ENCODE measurements at regions not wholly inside any gene's neighbourhood (a gene's known extent, or its start where the extent isn't known, plus 50 kb on each side); places are given as distances from the start of the nearest gene placed in this dataset.

DNA sequence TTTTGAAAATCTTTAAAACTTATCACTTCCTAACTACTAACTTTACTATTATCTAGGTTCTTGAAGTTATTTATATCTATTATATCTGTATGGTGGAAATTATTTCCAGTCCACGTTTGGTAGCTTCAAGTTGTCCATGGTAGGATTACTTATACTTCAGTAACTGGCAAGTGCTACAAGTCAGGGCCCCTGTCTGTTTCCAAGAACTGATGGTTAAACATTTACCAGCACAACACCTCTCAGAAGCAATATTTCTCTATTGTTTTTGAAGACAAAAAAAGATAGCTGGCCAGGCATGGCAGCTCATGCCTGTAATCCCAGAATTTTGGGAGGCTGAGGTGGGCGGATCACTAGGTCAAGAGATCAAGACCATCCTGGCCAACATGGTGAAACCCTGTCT, 240.4 kb upstream of the RHOBTB1 start:
- 100% methylated on average over 1 of the region's 2 CpGs for WGBS (ENCODE audit: insufficient coverage)
- no peak for DNase-seq
- Histone ChIP-seq H3K36me3 (replicated peaks in 1 of 2; ENCODE audit: control extremely low read depth in 1 of 2, control insufficient read depth in 1 of 2, extremely low read depth in 1 of 2, insufficient read depth in 2 of 2, low read length in 1 of 2) (no peaks in the 10 kb centered on the region), H3K27ac (ENCODE audit: low read length in 2 of 2) (no peak overlapping the region), H4K20me1 (ENCODE audit: control insufficient read depth, insufficient read depth, low read length, poor library complexity, severe bottlenecking) (no peaks in the 10 kb centered on the region), H3K9ac (ENCODE audit: low read length) (no peak overlapping the region), H2AFZ (ENCODE audit: insufficient read depth, low read depth, low read length, poor library complexity, severe bottlenecking) (no peak overlapping the region), H3K4me2 (replicated peaks; ENCODE audit: low read depth, low read length, poor library complexity, severe bottlenecking) (no peak overlapping the region), H3K4me3 (ENCODE audit: control extremely low read depth in 1 of 5, extremely low read depth in 1 of 5, insufficient read depth in 1 of 5, low read depth in 2 of 5, low read length in 4 of 5) (no peak overlapping the region), H3K79me2 (ENCODE audit: control insufficient read depth, insufficient read depth, low read length) (no peaks in the 10 kb centered on the region), H3K9me3 (ENCODE audit: control extremely low read depth in 1 of 3, control insufficient read depth in 2 of 3, insufficient read depth in 1 of 3, low read length in 2 of 3) (no peaks in the 10 kb centered on the region), H3K27me3 (replicated peaks in 1 of 4; ENCODE audit: control extremely low read depth in 1 of 4, control insufficient read depth in 3 of 4, insufficient read depth in 4 of 4, low read length in 3 of 4) (no peaks in the 10 kb centered on the region), H3K4me1 (ENCODE audit: control insufficient read depth in 2 of 2, insufficient read depth in 2 of 2, low read length in 2 of 2) (no peaks in the 10 kb centered on the region)
- Mint-ChIP-seq H3K27me3 (peaks cover 8% of the 10 kb centered on the region), H3K9me3 (ENCODE audit: insufficient read depth) (no peaks in the 10 kb centered on the region), H3K27ac (no peak overlapping the region), H3K4me3 (no peak overlapping the region), H3K4me1 (no peaks in the 10 kb centered on the region)
- no peak for TF ChIP-seq EZH2 (IDR thresholded peaks at IDR 0.05; ENCODE audit: borderline replicate concordance, insufficient read depth, low read depth, low read length, poor library complexity, severe bottlenecking)
- TF ChIP-seq, protein P1, sequence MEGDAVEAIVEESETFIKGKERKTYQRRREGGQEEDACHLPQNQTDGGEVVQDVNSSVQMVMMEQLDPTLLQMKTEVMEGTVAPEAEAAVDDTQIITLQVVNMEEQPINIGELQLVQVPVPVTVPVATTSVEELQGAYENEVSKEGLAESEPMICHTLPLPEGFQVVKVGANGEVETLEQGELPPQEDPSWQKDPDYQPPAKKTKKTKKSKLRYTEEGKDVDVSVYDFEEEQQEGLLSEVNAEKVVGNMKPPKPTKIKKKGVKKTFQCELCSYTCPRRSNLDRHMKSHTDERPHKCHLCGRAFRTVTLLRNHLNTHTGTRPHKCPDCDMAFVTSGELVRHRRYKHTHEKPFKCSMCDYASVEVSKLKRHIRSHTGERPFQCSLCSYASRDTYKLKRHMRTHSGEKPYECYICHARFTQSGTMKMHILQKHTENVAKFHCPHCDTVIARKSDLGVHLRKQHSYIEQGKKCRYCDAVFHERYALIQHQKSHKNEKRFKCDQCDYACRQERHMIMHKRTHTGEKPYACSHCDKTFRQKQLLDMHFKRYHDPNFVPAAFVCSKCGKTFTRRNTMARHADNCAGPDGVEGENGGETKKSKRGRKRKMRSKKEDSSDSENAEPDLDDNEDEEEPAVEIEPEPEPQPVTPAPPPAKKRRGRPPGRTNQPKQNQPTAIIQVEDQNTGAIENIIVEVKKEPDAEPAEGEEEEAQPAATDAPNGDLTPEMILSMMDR (IDR thresholded peaks at IDR 0.05): no peak
- no peak for ATAC-seq (ENCODE audit: low read depth)
- CTCF ChIA-PET: no interaction called here
- POLR2A ChIA-PET: no interaction called here
- intact Hi-C loops (cut with micrococcal nuclease): no loop called here

DNA sequence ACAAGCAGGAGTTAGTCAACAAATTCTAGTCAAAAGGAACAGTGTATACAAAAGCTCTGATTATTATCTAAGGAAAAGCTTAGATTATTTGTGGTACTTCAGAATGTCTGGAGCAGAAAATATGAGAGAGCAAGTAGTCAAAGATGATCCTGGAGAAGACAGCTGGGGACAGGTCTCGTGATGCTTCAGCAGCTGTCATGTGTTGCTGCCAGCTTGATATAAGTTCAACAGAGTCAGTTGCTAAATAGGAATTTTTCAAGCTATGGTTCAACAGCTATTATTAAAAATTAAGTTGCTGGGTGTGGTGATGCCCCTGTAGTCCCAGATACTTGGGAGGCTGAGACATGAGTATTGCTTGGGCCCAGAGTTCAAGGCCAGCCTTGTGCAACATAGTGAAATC, 240.0 kb upstream of the RHOBTB1 start:
- ATAC-seq (ENCODE audit: low read depth) (no peak), DNase-seq (no peak)
- H3K4me1 Mint-ChIP-seq: no peaks in the 10 kb centered on the region
- Histone ChIP-seq H4K20me1 (ENCODE audit: control insufficient read depth, insufficient read depth, low read length, poor library complexity, severe bottlenecking) (no peaks in the 10 kb centered on the region), H3K27ac (ENCODE audit: low read length in 2 of 2) (no peak overlapping the region), H3K27me3 (replicated peaks in 1 of 4; ENCODE audit: control extremely low read depth in 1 of 4, control insufficient read depth in 3 of 4, insufficient read depth in 4 of 4, low read length in 3 of 4) (no peaks in the 10 kb centered on the region), H3K79me2 (ENCODE audit: control insufficient read depth, insufficient read depth, low read length) (no peaks in the 10 kb centered on the region), H3K4me2 (replicated peaks; ENCODE audit: low read depth, low read length, poor library complexity, severe bottlenecking) (no peak overlapping the region), H3K4me3 (ENCODE audit: control extremely low read depth in 1 of 5, extremely low read depth in 1 of 5, insufficient read depth in 1 of 5, low read depth in 2 of 5, low read length in 4 of 5) (no peak overlapping the region), H3K9me3 (ENCODE audit: control extremely low read depth in 1 of 3, control insufficient read depth in 2 of 3, insufficient read depth in 1 of 3, low read length in 2 of 3) (no peaks in the 10 kb centered on the region), H3K36me3 (replicated peaks in 1 of 2; ENCODE audit: control extremely low read depth in 1 of 2, control insufficient read depth in 1 of 2, extremely low read depth in 1 of 2, insufficient read depth in 2 of 2, low read length in 1 of 2) (no peaks in the 10 kb centered on the region), H2AFZ (ENCODE audit: insufficient read depth, low read depth, low read length, poor library complexity, severe bottlenecking) (no peak overlapping the region), H3K4me1 (ENCODE audit: control insufficient read depth in 2 of 2, insufficient read depth in 2 of 2, low read length in 2 of 2) (no peaks in the 10 kb centered on the region), H3K9ac (ENCODE audit: low read length) (no peak overlapping the region)
- no peak overlapping the region for H3K4me3 Mint-ChIP-seq
- H3K9me3 Mint-ChIP-seq (ENCODE audit: insufficient read depth): no peaks in the 10 kb centered on the region
- intact Hi-C loops (cut with micrococcal nuclease): no loop called here
- H3K27me3 Mint-ChIP-seq: peaks cover 7% of the 10 kb centered on the region
- no peak overlapping the region for H3K27ac Mint-ChIP-seq
- ChIA-PET POLR2A (no interaction called here), CTCF (no interaction called here)
- TF ChIP-seq EZH2 (IDR thresholded peaks at IDR 0.05; ENCODE audit: borderline replicate concordance, insufficient read depth, low read depth, low read length, poor library complexity, severe bottlenecking): no peak
- TF ChIP-seq, protein P1 (IDR thresholded peaks at IDR 0.05): no peak
- 100% methylated on average over 1 of the region's 1 CpG for WGBS (ENCODE audit: insufficient coverage)

Data from B cell (primary cell).